Muscle layer of colon (tissue), 2 donors: ENCODE measurements at regions not wholly inside any gene's neighbourhood (a gene's known extent, or its start where the extent isn't known, plus 50 kb on each side); places are given as distances from the start of the nearest gene placed in this dataset.

ENCODE experiments used
- H3K27ac ChIP-seq: one replicate; pipeline ENCODE4 v1.7.0; 2013; ENCODE audit warnings: low read depth, mild to moderate bottlenecking, low read length, moderate library complexity
- H3K27me3 ChIP-seq, 2 donors: one replicate each; pipeline ENCODE4 v1.7.0; 2013; ENCODE audit warnings: low read length in 2 of 2, mild to moderate bottlenecking in 2 of 2; ENCODE audit not compliant: insufficient read depth in 2 of 2, control insufficient read depth in 1 of 2
- H3K36me3 ChIP-seq: one replicate; pipeline ENCODE4 v1.7.0; 2013; ENCODE audit warnings: mild to moderate bottlenecking, low read length; ENCODE audit not compliant: insufficient read depth
- H3K4me1 ChIP-seq: one replicate; pipeline ENCODE4 v1.7.0; 2013; ENCODE audit warnings: mild to moderate bottlenecking, low read length; ENCODE audit not compliant: insufficient read depth
- H3K4me3 ChIP-seq, 2 donors: one replicate each; pipeline ENCODE4 v1.7.0; 2013; ENCODE audit warnings: low read length in 2 of 2, low read depth in 1 of 2, mild to moderate bottlenecking in 1 of 2, moderate library complexity in 1 of 2
- H3K9ac ChIP-seq: one replicate; pipeline ENCODE4 v1.7.0; 2013; ENCODE audit warnings: low read length
- H3K9me3 ChIP-seq: one replicate; pipeline ENCODE4 v1.7.0; 2013; ENCODE audit warnings: mild to moderate bottlenecking, low read length
- donor health status: abdominal sarcoma.
- donor health status: Adenocarcinoma of cecum.

- Histone ChIP-seq H3K27ac (no peak overlapping the region), H3K9ac (no peak overlapping the region), H3K4me3 (no peak overlapping the region), H3K27me3 (no peaks in the 10 kb centered on the region), H3K36me3 (no peaks in the 10 kb centered on the region), H3K9me3 (no peaks in the 10 kb centered on the region), H3K4me1 (no peaks in the 10 kb centered on the region)
Observed at GRCh38 chrX:45353456-45353855, 152.8 kb upstream of the DIPK2B start.

GRCh38 chrX:45352611-45353010, 151.9 kb upstream of the DIPK2B start:
- Histone ChIP-seq H3K27ac (no peak overlapping the region), H3K36me3 (no peaks in the 10 kb centered on the region), H3K27me3 (no peaks in the 10 kb centered on the region), H3K9ac (no peak overlapping the region), H3K4me3 (no peak overlapping the region), H3K4me1 (no peaks in the 10 kb centered on the region), H3K9me3 (no peaks in the 10 kb centered on the region)

- Histone ChIP-seq H3K9me3 (no peaks in the 10 kb centered on the region), H3K9ac (no peak overlapping the region), H3K4me1 (no peaks in the 10 kb centered on the region), H3K36me3 (no peaks in the 10 kb centered on the region), H3K27me3 (no peaks in the 10 kb centered on the region), H3K27ac (no peak overlapping the region), H3K4me3 (no peak overlapping the region)
Observed at GRCh38 chrX:45351478-45351877, 150.8 kb upstream of the DIPK2B start.

GRCh38 chrX:45348296-45348695, 147.6 kb upstream of the DIPK2B start:
- no peak overlapping the region for H3K27ac ChIP-seq
- no peak overlapping the region for H3K4me3 ChIP-seq
- no peaks in the 10 kb centered on the region for H3K27me3 ChIP-seq
- no peaks in the 10 kb centered on the region for H3K36me3 ChIP-seq
- no peak overlapping the region for H3K9ac ChIP-seq
- no peaks in the 10 kb centered on the region for H3K4me1 ChIP-seq
- no peaks in the 10 kb centered on the region for H3K9me3 ChIP-seq

- no peak overlapping the region for H3K27ac ChIP-seq
- no peaks in the 10 kb centered on the region for H3K27me3 ChIP-seq
- H3K36me3 ChIP-seq: no peaks in the 10 kb centered on the region
- no peaks in the 10 kb centered on the region for H3K9me3 ChIP-seq
- H3K4me3 ChIP-seq: no peak overlapping the region
- H3K4me1 ChIP-seq: no peaks in the 10 kb centered on the region
- H3K9ac ChIP-seq: no peak overlapping the region
Observed at GRCh38 chrX:45347877-45348276, 147.2 kb upstream of the DIPK2B start.

- no peak overlapping the region for H3K4me3 ChIP-seq
- H3K27me3 ChIP-seq: no peaks in the 10 kb centered on the region
- H3K9ac ChIP-seq: no peak overlapping the region
- no peaks in the 10 kb centered on the region for H3K9me3 ChIP-seq
- no peaks in the 10 kb centered on the region for H3K36me3 ChIP-seq
- H3K27ac ChIP-seq: no peak overlapping the region
- H3K4me1 ChIP-seq: no peaks in the 10 kb centered on the region
Observed at GRCh38 chrX:45344594-45344993, 143.9 kb upstream of the DIPK2B start.

GRCh38 chrX:45329217-45329616, 128.5 kb upstream of the DIPK2B start:
- Histone ChIP-seq H3K27ac (no peak overlapping the region), H3K4me1 (no peaks in the 10 kb centered on the region), H3K9ac (no peak overlapping the region), H3K4me3 (no peak overlapping the region), H3K9me3 (no peaks in the 10 kb centered on the region), H3K36me3 (no peaks in the 10 kb centered on the region), H3K27me3 (peaks cover 0 to 4% of the 10 kb centered on the region in 2 donors)

GRCh38 chrX:45324941-45325340, 124.3 kb upstream of the DIPK2B start:
- no peaks in the 10 kb centered on the region for H3K36me3 ChIP-seq
- H3K27me3 ChIP-seq: no peaks in the 10 kb centered on the region
- no peaks in the 10 kb centered on the region for H3K9me3 ChIP-seq
- no peak overlapping the region for H3K27ac ChIP-seq
- no peak overlapping the region for H3K9ac ChIP-seq
- H3K4me3 ChIP-seq: no peak overlapping the region
- no peaks in the 10 kb centered on the region for H3K4me1 ChIP-seq

- no peak overlapping the region for H3K9ac ChIP-seq
- no peak overlapping the region for H3K4me3 ChIP-seq
- no peaks in the 10 kb centered on the region for H3K4me1 ChIP-seq
- peaks cover 0 to 6% of the 10 kb centered on the region in 2 donors for H3K27me3 ChIP-seq
- H3K9me3 ChIP-seq: no peaks in the 10 kb centered on the region
- no peaks in the 10 kb centered on the region for H3K36me3 ChIP-seq
- H3K27ac ChIP-seq: no peak overlapping the region
Observed at GRCh38 chrX:45323387-45323786, 122.7 kb upstream of the DIPK2B start.

GRCh38 chrX:45322820-45323219, 122.1 kb upstream of the DIPK2B start:
- no peaks in the 10 kb centered on the region for H3K36me3 ChIP-seq
- no peak overlapping the region for H3K27ac ChIP-seq
- no peaks in the 10 kb centered on the region for H3K4me1 ChIP-seq
- no peak overlapping the region for H3K9ac ChIP-seq
- no peak overlapping the region for H3K4me3 ChIP-seq
- H3K27me3 ChIP-seq: peaks cover 0 to 6% of the 10 kb centered on the region in 2 donors
- H3K9me3 ChIP-seq: no peaks in the 10 kb centered on the region

GRCh38 chrX:45322382-45322781, 121.7 kb upstream of the DIPK2B start:
- Histone ChIP-seq H3K27ac (no peak overlapping the region), H3K9ac (no peak overlapping the region), H3K27me3 (peaks cover 0 to 6% of the 10 kb centered on the region in 2 donors), H3K36me3 (no peaks in the 10 kb centered on the region), H3K4me1 (no peaks in the 10 kb centered on the region), H3K9me3 (no peaks in the 10 kb centered on the region), H3K4me3 (no peak overlapping the region)

- Histone ChIP-seq H3K4me3 (no peak overlapping the region), H3K27ac (no peak overlapping the region), H3K36me3 (no peaks in the 10 kb centered on the region), H3K9ac (no peak overlapping the region), H3K9me3 (no peaks in the 10 kb centered on the region), H3K4me1 (no peaks in the 10 kb centered on the region), H3K27me3 (peaks cover 0 to 6% of the 10 kb centered on the region in 2 donors)
Observed at GRCh38 chrX:45320191-45320590, 119.5 kb upstream of the DIPK2B start.
